ENCODE measurements at regions not wholly inside any gene's neighbourhood (a gene's known extent, or its start where the extent isn't known, plus 50 kb on each side); places are given as distances from the start of the nearest gene placed in this dataset.

DNA sequence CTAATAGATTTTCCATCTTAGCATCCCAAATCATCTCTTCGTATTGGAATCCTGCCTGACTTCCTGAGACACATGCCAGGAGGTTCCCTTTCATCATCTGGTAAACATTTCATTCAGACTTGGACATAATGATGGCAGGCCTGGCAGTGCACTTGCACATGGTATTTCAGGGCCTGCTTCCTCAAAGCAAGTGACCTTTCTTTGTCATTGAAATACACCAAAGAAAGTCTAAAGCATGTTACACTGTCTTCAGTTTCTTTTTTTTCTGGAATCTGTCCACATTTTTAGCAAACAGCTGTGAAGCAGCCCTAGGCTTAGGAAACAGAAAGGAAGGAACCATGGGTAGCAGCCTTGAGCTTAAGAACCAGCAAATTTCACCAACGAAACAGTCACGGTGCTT, 205.9 kb upstream of the VCX start:
- TF ChIP-seq CTCF (IDR thresholded peaks at IDR 0.05) = no peak
- TF ChIP-seq POLR2A (IDR thresholded peaks at IDR 0.05) = no peak
